Kidney (tissue), 13 donors: ENCODE measurements at regions not wholly inside any gene's neighbourhood (a gene's known extent, or its start where the extent isn't known, plus 50 kb on each side); places are given as distances from the start of the nearest gene placed in this dataset.

Source experiments
- DNase-seq, 5 donors: peaks; one replicate each; pipeline ENCODE4 v3.0.0-alpha.2; 2013 to 2020
- FAIRE-seq: peaks from 2 replicates; lab custom pipeline; 2012; peaks lifted over from hg19 to GRCh38; lab: Jason Lieb, UNC
- H3K27ac ChIP-seq, 2 donors: one replicate each; pipeline ENCODE4 v1.7.0; 2013; ENCODE audit warnings: low read depth in 2 of 2, low read length in 2 of 2, inconsistent platforms in 1 of 2
- H3K27me3 ChIP-seq: one replicate; pipeline ENCODE4 v1.7.1; 2013; ENCODE audit warnings: low read length, inconsistent platforms; ENCODE audit not compliant: control insufficient read depth, insufficient read depth
- H3K36me3 ChIP-seq, 3 donors: one replicate each; pipeline versions ENCODE4 v1.7.0 to v1.7.1; 2013; ENCODE audit warnings: low read length in 3 of 3, control low read depth in 1 of 3, inconsistent platforms in 1 of 3; ENCODE audit not compliant: insufficient read depth in 3 of 3, control insufficient read depth in 2 of 3
- H3K4me1 ChIP-seq, 3 donors: one replicate each; pipeline versions ENCODE4 v1.7.0 to v1.7.1; 2013; ENCODE audit warnings: low read length in 3 of 3, inconsistent platforms in 1 of 3, low read depth in 1 of 3; ENCODE audit not compliant: control insufficient read depth in 2 of 3, insufficient read depth in 2 of 3
- H3K4me3 ChIP-seq, 3 donors: one replicate each; pipeline versions ENCODE4 v1.7.0 to v1.8.1; 2013; ENCODE audit warnings: low read length in 3 of 3, control low read depth in 1 of 3, inconsistent platforms in 1 of 3
- H3K9ac ChIP-seq, 3 donors: one replicate each; pipeline versions ENCODE4 v1.7.0 to v1.7.1; 2013; ENCODE audit warnings: low read length in 3 of 3, control low read depth in 1 of 3, inconsistent platforms in 1 of 3
- H3K9me3 ChIP-seq, 3 donors: one replicate each; pipeline versions ENCODE4 v1.7.0 to v1.7.1; 2013; ENCODE audit warnings: low read length in 3 of 3, control low read depth in 1 of 3, inconsistent platforms in 1 of 3; ENCODE audit not compliant: control insufficient read depth in 2 of 3, insufficient read depth in 1 of 3
- intact Hi-C: fragments of 100-400 bp; cut with DNase I; formaldehyde crosslinking; loops from one replicate; pipeline ENCODE4 v1.11.1; 2022
- TF ChIP-seq, protein P1 (sequence below): IDR thresholded peaks from 3 replicates; pipeline ENCODE4 v1.5.1; 2012; ENCODE audit warnings: mild to moderate bottlenecking, moderate library complexity, borderline replicate concordance; ENCODE audit not compliant: insufficient read depth; ENCODE audit errors: extremely low read depth
- donor health status: control.
- donor health status: control.
- donor health status: control.
- donor health status: control.
- donor health status: control.
- donor health status: DM: yes; HTN: yes; CAD: no.
- donor health status: Normal renal cell carcinoma (clear cell type).

DNA sequence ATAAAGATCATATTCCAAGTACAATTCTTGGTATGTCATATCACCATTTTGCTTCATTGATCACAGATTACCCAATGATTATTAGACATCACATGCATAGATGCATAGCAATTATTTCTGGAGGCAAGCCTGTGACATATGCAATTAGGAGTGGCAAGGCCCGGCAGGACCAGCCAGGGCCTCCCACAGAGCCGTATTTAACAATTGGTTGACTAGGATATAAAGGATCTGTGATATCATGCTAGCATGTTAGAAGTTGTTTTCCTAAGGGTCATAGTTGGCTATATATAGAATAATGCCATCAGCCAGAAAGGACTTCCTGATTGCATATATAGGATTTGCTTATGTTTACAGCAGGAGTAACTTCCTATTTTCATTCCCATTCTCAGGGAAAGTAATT is 103.5 kb upstream of the OTUD4 start:
- no peak overlapping the region for H3K4me3 ChIP-seq
- H3K27me3 ChIP-seq: no peaks in the 10 kb centered on the region
- no peaks in the 10 kb centered on the region for H3K9me3 ChIP-seq
- TF ChIP-seq, protein P1, sequence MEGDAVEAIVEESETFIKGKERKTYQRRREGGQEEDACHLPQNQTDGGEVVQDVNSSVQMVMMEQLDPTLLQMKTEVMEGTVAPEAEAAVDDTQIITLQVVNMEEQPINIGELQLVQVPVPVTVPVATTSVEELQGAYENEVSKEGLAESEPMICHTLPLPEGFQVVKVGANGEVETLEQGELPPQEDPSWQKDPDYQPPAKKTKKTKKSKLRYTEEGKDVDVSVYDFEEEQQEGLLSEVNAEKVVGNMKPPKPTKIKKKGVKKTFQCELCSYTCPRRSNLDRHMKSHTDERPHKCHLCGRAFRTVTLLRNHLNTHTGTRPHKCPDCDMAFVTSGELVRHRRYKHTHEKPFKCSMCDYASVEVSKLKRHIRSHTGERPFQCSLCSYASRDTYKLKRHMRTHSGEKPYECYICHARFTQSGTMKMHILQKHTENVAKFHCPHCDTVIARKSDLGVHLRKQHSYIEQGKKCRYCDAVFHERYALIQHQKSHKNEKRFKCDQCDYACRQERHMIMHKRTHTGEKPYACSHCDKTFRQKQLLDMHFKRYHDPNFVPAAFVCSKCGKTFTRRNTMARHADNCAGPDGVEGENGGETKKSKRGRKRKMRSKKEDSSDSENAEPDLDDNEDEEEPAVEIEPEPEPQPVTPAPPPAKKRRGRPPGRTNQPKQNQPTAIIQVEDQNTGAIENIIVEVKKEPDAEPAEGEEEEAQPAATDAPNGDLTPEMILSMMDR: no peak
- peak in 1 of 5 donors; percentile 4 for DNase-seq
- intact Hi-C loops: no loop called here
- no peak overlapping the region for H3K9ac ChIP-seq
- no peaks in the 10 kb centered on the region for H3K4me1 ChIP-seq
- no peak overlapping the region for H3K27ac ChIP-seq
- no peak for FAIRE-seq
- no peaks in the 10 kb centered on the region for H3K36me3 ChIP-seq

DNA sequence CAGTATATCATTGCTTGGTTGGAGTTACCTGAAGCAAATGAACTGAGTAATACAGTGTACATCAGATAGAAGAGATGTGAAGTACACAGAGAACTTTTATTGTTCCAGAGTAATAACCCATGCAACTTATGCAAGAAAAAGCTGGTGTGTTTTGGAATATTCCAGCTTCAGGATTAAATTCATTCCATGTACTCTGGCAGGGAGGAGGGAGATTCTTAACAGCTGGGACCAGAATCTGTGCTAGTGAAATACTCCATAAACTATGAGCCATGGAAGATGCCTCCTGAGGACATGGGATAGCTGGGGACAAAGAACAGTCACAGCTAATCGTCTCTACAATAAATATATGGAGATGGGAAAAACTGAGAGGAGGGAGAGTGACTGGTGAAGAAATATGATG is 101.6 kb upstream of the OTUD4 start:
- Histone ChIP-seq H3K27ac (no peak overlapping the region), H3K27me3 (no peaks in the 10 kb centered on the region), H3K4me1 (no peaks in the 10 kb centered on the region), H3K9me3 (no peaks in the 10 kb centered on the region), H3K4me3 (no peak overlapping the region), H3K9ac (no peak overlapping the region), H3K36me3 (no peaks in the 10 kb centered on the region)
- intact Hi-C loops: no loop called here
- DNase-seq (no peak), FAIRE-seq (no peak)
- TF ChIP-seq, protein P1: no peak

DNA sequence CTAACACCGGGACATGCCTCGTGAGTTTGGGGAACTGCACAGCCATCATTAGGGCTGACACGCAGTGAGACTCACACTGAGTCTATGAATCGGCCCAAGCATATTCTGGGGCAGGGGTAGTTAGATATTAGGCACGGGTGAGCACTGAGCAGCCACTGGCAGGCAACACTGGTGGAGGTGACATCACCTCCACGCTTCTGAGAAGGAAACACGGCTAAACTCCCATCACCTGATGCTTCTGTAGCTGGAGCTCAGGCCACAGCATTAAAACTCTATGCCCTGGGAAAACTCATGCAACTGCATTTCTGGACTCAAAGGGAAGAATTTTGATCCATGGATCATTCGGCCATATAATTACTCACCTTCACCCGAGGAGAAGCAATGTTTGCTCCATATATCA is 100.8 kb upstream of the OTUD4 start:
- TF ChIP-seq, protein P1: no peak
- no peaks in the 10 kb centered on the region for H3K36me3 ChIP-seq

DNA sequence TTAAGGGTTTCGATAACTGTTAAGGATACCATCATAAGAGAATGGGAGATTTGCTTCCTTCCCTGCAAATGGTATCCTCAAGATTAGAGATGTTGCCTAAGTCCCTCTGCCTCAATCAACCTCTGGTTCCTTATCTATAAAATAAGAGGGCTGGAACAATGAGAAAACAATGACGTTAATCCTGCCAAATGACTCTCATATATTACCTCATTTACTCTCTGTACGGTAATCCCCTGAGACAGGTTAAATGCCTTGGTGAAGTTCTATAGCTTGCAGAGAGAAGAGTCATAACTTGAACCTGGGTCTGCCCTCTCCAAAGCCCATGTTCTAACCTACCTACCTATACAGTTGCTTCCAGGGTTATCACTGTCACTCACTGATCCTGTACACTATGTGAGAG is 100.2 kb upstream of the OTUD4 start:
- no peaks in the 10 kb centered on the region for H3K36me3 ChIP-seq
- FAIRE-seq (no peak), DNase-seq (no peak)
- no peaks in the 10 kb centered on the region for H3K4me1 ChIP-seq
- H3K9ac ChIP-seq: no peak overlapping the region
- intact Hi-C loops: no loop called here
- TF ChIP-seq, protein P1: no peak
- no peaks in the 10 kb centered on the region for H3K9me3 ChIP-seq
- H3K27me3 ChIP-seq: no peaks in the 10 kb centered on the region
- H3K27ac ChIP-seq: no peak overlapping the region
- no peak overlapping the region for H3K4me3 ChIP-seq

More for the DNA sequence above, 100.8 kb upstream of the OTUD4 start:
- Histone ChIP-seq H3K9me3 (no peaks in the 10 kb centered on the region), H3K27ac (no peak overlapping the region), H3K4me3 (no peak overlapping the region), H3K4me1 (no peaks in the 10 kb centered on the region), H3K9ac (no peak overlapping the region), H3K27me3 (no peaks in the 10 kb centered on the region)
- intact Hi-C loops: no loop called here
- DNase-seq: no peak
- no peak for FAIRE-seq
